ENCODE measurements at regions not wholly inside any gene's neighbourhood (a gene's known extent, or its start where the extent isn't known, plus 50 kb on each side); places are given as distances from the start of the nearest gene placed in this dataset.

DNA sequence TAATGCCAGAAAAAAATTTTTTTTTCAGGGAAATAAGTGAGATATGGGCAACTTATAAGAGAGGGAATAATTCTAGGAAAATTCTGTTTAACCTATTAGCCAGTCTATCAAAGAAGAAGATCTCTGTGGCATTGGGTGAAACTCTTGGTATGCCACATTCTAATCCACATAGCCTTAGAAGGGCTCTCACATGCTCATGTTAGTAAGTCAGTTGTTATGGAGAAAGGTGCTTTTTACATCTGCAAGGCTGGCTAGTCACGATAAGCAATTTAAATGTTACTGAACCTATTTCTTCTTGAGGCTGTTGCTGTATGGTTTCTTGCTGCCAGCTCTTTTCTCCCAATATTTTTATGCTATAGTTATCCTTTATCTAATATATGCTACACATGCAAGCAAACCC lies 89.9 kb upstream of the MAGI1 start:
- ATAC-seq (ENCODE audit: insufficient number of reproducible peaks, low FRiP score, low read depth) (no peak), DNase-seq (ENCODE audit: low spot score) (no peak)
- no peak for TF ChIP-seq CTCF (IDR thresholded peaks at IDR 0.05)
- H3K9me3 ChIP-seq = no peaks in the 10 kb centered on the region
- H3K4me1 ChIP-seq (ENCODE audit: control insufficient read depth in 1 of 2, low read depth in 2 of 2) = no peaks in the 10 kb centered on the region
- no peak overlapping the region for H3K4me3 ChIP-seq
- H3K27ac ChIP-seq = no peak overlapping the region
- H3K36me3 ChIP-seq = no peaks in the 10 kb centered on the region
- H3K27me3 ChIP-seq (replicated peaks; ENCODE audit: insufficient read depth) = no peaks in the 10 kb centered on the region

DNA sequence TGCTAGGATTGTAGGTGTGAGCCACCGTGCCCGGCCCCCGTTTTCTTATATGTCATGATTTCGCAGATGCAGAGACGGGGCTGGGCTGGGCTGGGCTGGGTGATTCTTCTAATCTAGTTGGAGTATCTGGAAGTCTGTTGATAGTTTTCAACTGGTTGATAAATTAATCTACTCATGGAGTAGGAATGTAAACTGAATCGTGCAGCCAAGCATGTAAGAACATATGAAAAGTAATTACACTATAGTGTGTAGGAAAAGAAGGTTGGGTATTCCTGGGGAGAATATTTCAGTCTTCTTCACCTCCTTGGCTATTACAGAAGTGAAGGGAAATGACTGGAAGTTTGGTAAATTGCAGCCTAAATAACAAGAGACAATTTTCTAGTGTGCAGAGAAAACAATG lies 82.6 kb upstream of the MAGI1 start:
- Histone ChIP-seq H3K27ac (no peak overlapping the region), H3K36me3 (no peaks in the 10 kb centered on the region), H3K9me3 (no peaks in the 10 kb centered on the region), H3K27me3 (replicated peaks; ENCODE audit: insufficient read depth) (no peaks in the 10 kb centered on the region), H3K4me1 (ENCODE audit: control insufficient read depth in 1 of 2, low read depth in 2 of 2) (peaks cover 3 to 5% of the 10 kb centered on the region in 2 donors), H3K4me3 (no peak overlapping the region)
- no peak for TF ChIP-seq CTCF (IDR thresholded peaks at IDR 0.05)
- ATAC-seq (ENCODE audit: insufficient number of reproducible peaks, low FRiP score, low read depth) (no peak), DNase-seq (ENCODE audit: low spot score) (no peak)

- TF ChIP-seq CTCF (IDR thresholded peaks at IDR 0.05) = no peak
- ATAC-seq (ENCODE audit: insufficient number of reproducible peaks, low FRiP score, low read depth) = peak; percentile 81
- H3K9me3 ChIP-seq = no peaks in the 10 kb centered on the region
- no peaks in the 10 kb centered on the region for H3K36me3 ChIP-seq
- H3K27me3 ChIP-seq (replicated peaks; ENCODE audit: insufficient read depth) = no peaks in the 10 kb centered on the region
- peaks cover 5 to 17% of the 10 kb centered on the region in 2 donors for H3K4me1 ChIP-seq (ENCODE audit: control insufficient read depth in 1 of 2, low read depth in 2 of 2)
- DNase-seq (ENCODE audit: low spot score) = peak; percentile 29
- peak overlapping the region in 1 of 2 donors; percentile 48 for H3K27ac ChIP-seq
- no peak overlapping the region for H3K4me3 ChIP-seq
Measured at GRCh38 chr3:66115858-66116654, 77.3 kb upstream of the MAGI1 start.

- Histone ChIP-seq H3K27ac (no peak overlapping the region), H3K4me3 (no peak overlapping the region), H3K27me3 (replicated peaks; ENCODE audit: insufficient read depth) (no peaks in the 10 kb centered on the region), H3K9me3 (no peaks in the 10 kb centered on the region), H3K36me3 (no peaks in the 10 kb centered on the region), H3K4me1 (ENCODE audit: control insufficient read depth in 1 of 2, low read depth in 2 of 2) (peaks cover 5 to 17% of the 10 kb centered on the region in 2 donors)
- no peak for TF ChIP-seq CTCF (IDR thresholded peaks at IDR 0.05)
- DNase-seq (ENCODE audit: low spot score) (no peak), ATAC-seq (ENCODE audit: insufficient number of reproducible peaks, low FRiP score, low read depth) (no peak)
Measured at GRCh38 chr3:66113542-66113941, 74.8 kb upstream of the MAGI1 start.

DNA sequence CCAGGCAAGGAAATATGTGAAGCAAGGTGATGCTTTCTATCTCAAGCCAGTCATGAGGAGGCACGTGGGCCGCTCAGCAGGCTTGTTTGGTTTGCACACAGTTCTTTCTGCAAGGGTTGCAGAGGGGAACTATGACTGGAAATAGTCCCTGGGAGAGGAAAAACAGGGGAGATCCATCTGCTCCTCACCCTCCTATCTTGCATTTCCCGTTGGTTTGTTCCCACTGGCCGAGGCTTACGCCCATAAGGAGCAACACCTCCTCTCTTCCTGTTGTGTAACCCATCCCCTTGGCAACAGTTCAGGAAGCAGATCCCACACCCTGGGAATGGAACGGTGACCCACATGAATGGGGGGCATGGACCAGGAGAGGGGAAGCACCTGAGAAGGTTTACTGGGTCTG lies 72.1 kb upstream of the MAGI1 start:
- Histone ChIP-seq H3K36me3 (no peaks in the 10 kb centered on the region), H3K4me3 (no peak overlapping the region), H3K27me3 (replicated peaks; ENCODE audit: insufficient read depth) (no peaks in the 10 kb centered on the region), H3K9me3 (no peaks in the 10 kb centered on the region), H3K27ac (no peak overlapping the region), H3K4me1 (ENCODE audit: control insufficient read depth in 1 of 2, low read depth in 2 of 2) (peaks cover 0 to 16% of the 10 kb centered on the region in 2 donors)
- TF ChIP-seq CTCF (IDR thresholded peaks at IDR 0.05) = no peak
- ATAC-seq (ENCODE audit: insufficient number of reproducible peaks, low FRiP score, low read depth) (no peak), DNase-seq (ENCODE audit: low spot score) (no peak)
